ENCODE measurements at regions not wholly inside any gene's neighbourhood (a gene's known extent, or its start where the extent isn't known, plus 50 kb on each side); places are given as distances from the start of the nearest gene placed in this dataset.

DNA sequence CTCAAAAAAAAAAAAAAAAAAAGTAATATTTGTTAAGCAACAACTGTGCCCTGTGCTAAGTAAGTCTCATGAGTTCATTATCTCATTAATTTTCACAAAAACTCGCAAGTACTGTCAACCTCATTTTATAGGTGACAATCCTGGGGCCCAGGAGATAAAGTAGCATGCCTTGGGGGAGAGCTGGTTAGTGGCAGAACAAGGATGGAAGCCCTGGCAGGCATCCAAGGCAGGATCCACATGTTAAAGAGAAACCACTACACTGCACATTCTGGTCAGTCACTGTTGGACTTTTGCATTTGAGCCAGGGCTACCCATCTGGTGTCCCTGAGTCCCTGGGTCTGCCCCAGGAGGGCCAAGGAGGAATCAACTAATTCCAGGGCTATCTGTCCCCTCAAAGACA lies 54.6 kb downstream of the ZFP36L2 start:
- TF ChIP-seq POLR2A (IDR thresholded peaks at IDR 0.05; ENCODE audit: low read depth, low read length), result no peak
- FAIRE-seq (no peak), DNase-seq (ENCODE audit: insufficient read length, low spot score) (no peak)

GRCh38 chr2:43170405-43171105 lies 55.9 kb downstream of the ZFP36L2 start:
- no peak for TF ChIP-seq POLR2A (IDR thresholded peaks at IDR 0.05; ENCODE audit: low read depth, low read length)
- FAIRE-seq (no peak), DNase-seq (ENCODE audit: insufficient read length, low spot score) (no peak)

DNA sequence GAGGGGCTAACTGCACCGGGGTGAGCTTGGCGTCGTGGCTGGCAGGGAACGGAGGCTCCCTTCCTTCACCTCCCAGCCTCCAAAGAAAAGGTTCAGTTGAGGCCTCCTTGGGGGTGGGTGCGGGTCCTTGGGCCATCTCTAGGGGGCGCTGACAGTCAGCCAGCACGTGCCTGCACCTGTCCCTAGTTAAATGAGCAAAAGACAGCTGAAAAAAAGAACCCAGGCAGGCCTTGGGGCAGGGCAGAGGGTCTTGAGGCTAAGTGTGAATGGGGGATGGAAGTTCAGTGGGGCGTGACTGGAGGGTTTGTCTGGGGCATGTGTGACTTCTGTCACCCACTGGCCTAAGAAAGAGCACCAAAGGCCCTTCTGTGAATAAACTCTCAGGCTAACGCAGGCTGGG lies 56.4 kb downstream of the ZFP36L2 start:
- DNase-seq (ENCODE audit: insufficient read length, low spot score) (no peak), FAIRE-seq (no peak)
- no peak for TF ChIP-seq POLR2A (IDR thresholded peaks at IDR 0.05; ENCODE audit: low read depth, low read length)

DNA sequence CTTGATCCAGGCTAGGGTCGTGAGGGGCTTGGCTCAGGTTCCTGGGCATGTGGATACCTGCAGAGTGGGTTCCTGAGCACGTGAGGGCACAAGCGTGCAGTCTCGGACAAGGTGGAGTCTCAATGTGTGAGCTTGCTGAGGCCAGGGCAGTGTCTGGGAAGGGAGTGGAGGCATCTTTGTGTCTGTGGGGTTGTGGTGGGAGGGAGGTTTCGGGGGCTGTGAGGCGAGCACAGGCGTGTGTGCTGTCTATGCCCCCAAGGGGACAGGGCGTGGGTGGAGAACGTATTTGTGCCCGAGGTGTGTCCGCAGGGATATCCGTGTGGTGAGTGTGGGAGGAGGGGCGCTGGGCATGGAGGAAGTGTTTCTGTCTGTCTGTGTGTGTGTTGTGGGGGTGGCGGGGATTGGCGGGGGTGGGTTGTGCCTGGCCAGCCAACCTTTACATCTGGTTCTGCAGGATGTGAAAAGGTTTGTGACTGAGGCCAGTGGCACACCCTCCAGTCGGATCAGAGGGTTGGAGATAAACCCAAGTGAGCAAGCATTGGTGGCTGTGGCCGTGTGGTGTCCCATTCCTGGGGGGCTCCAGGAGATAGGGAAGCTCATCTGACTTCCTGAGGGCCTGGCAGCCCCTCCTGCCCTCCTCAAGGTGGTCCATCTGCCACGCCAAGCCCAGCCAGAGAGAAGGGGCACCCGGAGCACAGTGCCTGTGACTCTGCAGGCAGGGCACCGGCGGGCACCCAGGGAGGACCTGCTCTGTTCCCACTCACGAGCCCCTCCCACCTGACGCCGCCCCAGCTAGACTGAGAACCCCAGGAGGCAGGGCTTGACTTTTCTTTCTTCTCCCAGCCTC lies 57.1 kb downstream of the ZFP36L2 start:
- no peak for TF ChIP-seq POLR2A (IDR thresholded peaks at IDR 0.05; ENCODE audit: low read depth, low read length)
- DNase-seq (ENCODE audit: insufficient read length, low spot score) (no peak), FAIRE-seq (no peak)

DNA sequence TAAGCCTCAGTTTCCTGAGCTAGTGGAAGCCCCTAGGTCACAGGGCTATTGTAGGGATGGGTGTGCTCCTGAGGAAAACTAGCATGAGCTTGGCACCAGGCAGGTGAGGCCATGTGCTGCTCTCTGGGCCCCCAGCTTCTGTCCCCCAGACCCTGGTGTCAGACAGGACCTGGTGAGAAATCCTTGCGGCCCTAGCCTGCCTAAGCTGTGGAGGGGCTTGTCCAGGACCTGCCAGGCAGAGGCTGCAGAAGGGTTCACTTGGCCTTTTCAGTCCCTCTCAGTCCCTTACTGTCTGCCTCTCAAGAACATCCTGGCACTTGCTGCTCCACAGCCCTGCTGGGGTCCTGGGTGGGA lies 58.4 kb downstream of the ZFP36L2 start:
- no peak for FAIRE-seq
- TF ChIP-seq POLR2A (IDR thresholded peaks at IDR 0.05; ENCODE audit: low read depth, low read length), result no peak

DNA sequence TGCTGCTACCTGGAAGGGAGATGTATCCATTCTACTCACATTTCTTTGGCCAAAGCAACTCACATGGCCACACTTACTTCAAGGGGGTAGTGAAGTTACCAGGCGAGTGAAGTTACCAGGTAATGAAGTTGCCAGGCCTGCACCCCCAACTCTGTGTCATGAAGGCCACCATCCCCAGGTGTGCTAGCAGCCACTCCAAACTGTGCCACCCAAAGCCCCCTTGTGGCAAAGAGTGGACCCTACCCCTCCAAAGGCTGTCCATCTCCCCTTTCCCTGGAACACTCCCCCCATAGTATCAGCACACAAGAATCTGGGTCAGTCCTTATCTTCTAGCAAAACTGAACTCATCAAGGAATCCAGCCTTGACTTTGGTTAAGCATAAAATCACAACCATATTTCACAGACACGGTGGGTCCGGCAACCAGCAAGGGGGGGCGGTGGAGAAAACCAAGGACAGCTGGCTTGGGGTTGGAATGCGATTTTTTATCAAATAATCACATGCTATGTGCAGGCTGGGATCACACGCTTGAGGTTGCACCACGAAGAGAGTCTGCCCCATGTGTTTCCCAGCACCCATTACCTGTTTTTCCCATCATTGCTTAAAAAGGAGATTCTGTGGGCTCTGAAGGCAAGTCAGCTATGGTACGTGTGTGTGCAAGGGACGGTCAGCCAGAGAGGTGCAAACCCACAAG lies 60.9 kb downstream of the ZFP36L2 start:
- DNase-seq (ENCODE audit: insufficient read length, low spot score), result no peak
- FAIRE-seq, result no peak
- no peak for TF ChIP-seq POLR2A (IDR thresholded peaks at IDR 0.05; ENCODE audit: low read depth, low read length)

More for the DNA sequence above, 58.4 kb downstream of the ZFP36L2 start:
- no peak for DNase-seq (ENCODE audit: insufficient read length, low spot score)

DNA sequence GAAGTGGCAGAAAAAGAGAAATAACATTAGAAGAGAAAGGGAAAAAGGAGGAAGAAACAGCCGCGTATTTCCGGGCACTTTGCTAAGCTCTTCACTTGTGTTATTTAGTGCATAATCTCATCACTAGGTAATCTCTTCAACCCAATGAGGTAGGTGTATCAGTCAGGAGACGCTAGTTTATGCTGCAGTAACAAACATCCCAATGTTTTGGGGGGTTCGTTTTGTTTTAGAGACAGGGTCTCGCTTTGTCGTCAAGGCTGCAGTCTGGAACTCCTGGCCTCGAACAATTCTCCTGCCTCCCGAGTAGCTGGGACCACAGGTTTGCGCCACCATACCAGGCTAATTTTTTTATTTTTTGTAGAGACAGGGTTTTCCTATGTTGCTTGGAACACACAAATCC lies 61.7 kb downstream of the ZFP36L2 start:
- TF ChIP-seq POLR2A (IDR thresholded peaks at IDR 0.05; ENCODE audit: low read depth, low read length), result no peak
- FAIRE-seq (no peak), DNase-seq (ENCODE audit: insufficient read length, low spot score) (no peak)

GRCh38 chr2:43163584-43164270 lies 62.7 kb downstream of the ZFP36L2 start:
- DNase-seq (ENCODE audit: insufficient read length, low spot score) (no peak), FAIRE-seq (no peak)
- TF ChIP-seq POLR2A (IDR thresholded peaks at IDR 0.05; ENCODE audit: low read depth, low read length), result no peak

DNA sequence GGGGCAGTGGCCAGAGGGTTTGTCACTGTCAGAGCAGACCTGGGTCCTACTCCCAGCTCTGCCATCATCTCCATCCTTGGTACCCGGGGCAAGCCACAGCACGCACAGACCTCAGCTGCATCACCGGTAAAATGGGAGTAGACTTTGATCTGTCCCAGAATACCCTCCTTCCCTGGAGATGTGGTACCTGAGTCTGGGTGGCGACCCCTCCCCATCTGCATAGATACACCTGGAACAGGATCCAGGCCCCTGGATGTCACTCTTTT lies 64.0 kb downstream of the ZFP36L2 start:
- no peak for TF ChIP-seq POLR2A (IDR thresholded peaks at IDR 0.05; ENCODE audit: low read depth, low read length)
- DNase-seq (ENCODE audit: insufficient read length, low spot score), result no peak
- FAIRE-seq, result no peak

DNA sequence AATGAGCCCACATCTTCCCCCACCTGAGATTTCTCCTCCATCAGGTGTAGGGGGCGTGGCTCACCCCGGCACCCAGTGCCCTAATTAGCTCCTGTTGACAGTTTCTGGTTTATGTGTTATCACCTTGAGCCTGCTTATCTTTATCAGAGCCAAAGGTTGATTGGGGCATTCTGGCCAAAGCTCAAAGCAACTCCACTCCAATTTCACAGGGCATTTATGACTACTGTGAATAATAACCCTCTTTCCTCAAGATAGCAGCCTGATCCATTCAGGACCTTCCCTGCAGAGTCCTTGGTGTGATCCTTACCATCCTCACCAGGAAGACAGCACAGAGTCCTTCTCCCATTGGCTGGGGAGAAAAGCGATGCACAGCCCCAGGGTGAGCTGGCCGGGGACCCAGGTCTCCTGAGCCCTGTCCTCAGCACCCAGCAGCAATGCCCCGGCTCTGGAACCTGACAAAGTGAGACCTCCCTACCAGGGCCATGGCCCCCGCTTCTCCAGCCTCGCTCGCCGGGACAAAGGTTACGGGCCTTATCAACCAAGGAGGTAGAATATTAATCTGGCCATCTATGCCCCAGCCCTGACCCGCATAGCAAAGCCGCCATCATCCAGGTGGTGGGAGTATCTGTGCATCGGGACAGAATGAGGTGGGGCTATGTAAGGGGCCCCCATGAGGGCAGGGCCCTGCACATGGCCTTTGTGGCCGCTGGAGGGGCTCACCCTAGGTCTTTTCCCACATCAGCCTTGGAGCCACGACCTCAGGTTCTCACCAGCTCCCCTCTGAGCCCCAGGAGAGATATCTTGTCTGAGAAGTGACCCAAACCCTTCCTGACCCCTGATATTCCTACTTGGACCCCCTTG lies 64.5 kb downstream of the ZFP36L2 start:
- no peak for FAIRE-seq
- DNase-seq (ENCODE audit: insufficient read length, low spot score), result no peak
- no peak for TF ChIP-seq POLR2A (IDR thresholded peaks at IDR 0.05; ENCODE audit: low read depth, low read length)

DNA sequence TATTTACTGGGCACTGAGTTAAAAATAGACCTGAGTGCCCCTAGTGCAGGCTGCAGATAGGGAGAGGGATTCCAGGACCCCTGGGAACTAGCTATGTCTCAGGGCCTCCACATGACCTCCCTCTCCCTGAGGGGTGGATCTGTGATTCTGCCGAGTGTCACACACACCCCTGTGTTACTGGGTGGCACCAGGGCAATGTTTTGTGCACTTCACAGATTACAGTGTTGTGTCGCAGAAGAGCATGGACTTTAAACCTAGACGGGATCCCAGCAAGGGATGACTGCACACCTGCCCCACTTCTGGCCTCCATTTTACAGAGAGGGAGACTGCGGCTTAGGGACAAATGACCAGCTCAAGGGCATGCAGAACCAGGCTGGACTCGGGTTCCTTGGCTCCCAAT lies 65.6 kb downstream of the ZFP36L2 start:
- no peak for DNase-seq (ENCODE audit: insufficient read length, low spot score)
- no peak for FAIRE-seq
- TF ChIP-seq POLR2A (IDR thresholded peaks at IDR 0.05; ENCODE audit: low read depth, low read length), result no peak

DNA sequence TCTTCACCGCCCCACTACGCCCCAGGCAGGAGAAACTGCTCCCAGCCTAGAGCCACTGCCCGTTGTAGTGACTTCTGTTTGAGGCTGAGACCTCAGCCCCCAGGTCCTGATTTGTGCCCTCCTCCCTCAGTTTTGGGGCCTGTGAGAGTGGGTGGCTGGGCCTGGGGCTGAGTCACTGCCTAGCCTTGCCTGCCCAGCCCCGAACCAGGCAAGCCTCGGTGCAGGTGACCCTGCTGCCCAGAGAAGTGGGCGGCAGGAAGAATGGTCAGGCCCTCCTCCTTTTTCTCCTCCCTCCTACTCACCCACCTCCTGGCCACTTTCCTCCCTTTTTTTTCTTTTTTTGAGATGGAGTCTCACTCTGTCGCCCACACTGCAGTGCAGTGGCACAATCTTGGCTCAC lies 66.6 kb downstream of the ZFP36L2 start:
- TF ChIP-seq POLR2A (IDR thresholded peaks at IDR 0.05; ENCODE audit: low read depth, low read length), result no peak
- DNase-seq (ENCODE audit: insufficient read length, low spot score) (no peak), FAIRE-seq (no peak)

- peak; percentile 83 for DNase-seq (ENCODE audit: insufficient read length, low spot score)
- no peak for TF ChIP-seq POLR2A (IDR thresholded peaks at IDR 0.05; ENCODE audit: low read depth, low read length)
Observed at GRCh38 chr2:43158259-43158880, 68.0 kb downstream of the ZFP36L2 start.

More at GRCh38 chr2:43158259-43158880, 68.0 kb downstream of the ZFP36L2 start:
- peak; percentile 58 for FAIRE-seq

Data from H54 (cell line).